NOMO-1 treated with DMSO at 0.1 percent for 48 hours (cell line): ENCODE measurements at regions not wholly inside any gene's neighbourhood (a gene's known extent, or its start where the extent isn't known, plus 50 kb on each side); places are given as distances from the start of the nearest gene placed in this dataset.

Experiments used
- DNase-seq: peaks from one replicate; lab custom pipeline; 2025; ENCODE audit not compliant: unreplicated experiment; lab: John Stamatoyannopoulos, UW

- DNase-seq: no peak
Observed at GRCh38 chr17:63366241-63366566, 79.9 kb downstream of the CYB561 start.

GRCh38 chr17:63369233-63369632, 76.9 kb downstream of the CYB561 start:
- no peak for DNase-seq

GRCh38 chr17:63370696-63371095, 75.4 kb downstream of the CYB561 start:
- no peak for DNase-seq

GRCh38 chr17:63376949-63377348, 69.2 kb downstream of the CYB561 start:
- DNase-seq: no peak

GRCh38 chr17:63378411-63379375, 67.4 kb downstream of the CYB561 start:
- DNase-seq: no peak

- no peak for DNase-seq
Observed at GRCh38 chr17:63379636-63380035, 66.5 kb downstream of the CYB561 start.

- DNase-seq: no peak
Observed at GRCh38 chr17:63381101-63381729, 64.9 kb downstream of the CYB561 start.

- no peak for DNase-seq
Observed at GRCh38 chr17:63382136-63382535, 64.0 kb downstream of the CYB561 start.
